Fibroblast of mammary gland (primary cell): ENCODE measurements at regions not wholly inside any gene's neighbourhood (a gene's known extent, or its start where the extent isn't known, plus 50 kb on each side); places are given as distances from the start of the nearest gene placed in this dataset.
A peak's percentile ranks its signal among the peaks of the same experiment; 100 is the strongest.

Experiments
- DNase-seq: peaks from one replicate; pipeline ENCODE4 v3.0.0-alpha.2; 2010; ENCODE audit warnings: low read depth
- H3K4me3 ChIP-seq: 2 replicates; pipeline ENCODE4 v1.5.1; 2011; ENCODE audit warnings: low read depth, mild to moderate bottlenecking, low read length, moderate library complexity; ENCODE audit not compliant: control insufficient read depth
- TF ChIP-seq, protein P1 (sequence below): conservative IDR thresholded peaks from 2 replicates; pipeline ENCODE4 v1.5.1; 2011; ENCODE audit warnings: low read depth, low read length, inconsistent platforms; ENCODE audit not compliant: control insufficient read depth, insufficient read depth

GRCh38 chr9:106670418-106670817 lies 192.5 kb upstream of the ZNF462 start:
- no peak for DNase-seq
- H3K4me3 ChIP-seq = no peak overlapping the region
- TF ChIP-seq, protein P1, sequence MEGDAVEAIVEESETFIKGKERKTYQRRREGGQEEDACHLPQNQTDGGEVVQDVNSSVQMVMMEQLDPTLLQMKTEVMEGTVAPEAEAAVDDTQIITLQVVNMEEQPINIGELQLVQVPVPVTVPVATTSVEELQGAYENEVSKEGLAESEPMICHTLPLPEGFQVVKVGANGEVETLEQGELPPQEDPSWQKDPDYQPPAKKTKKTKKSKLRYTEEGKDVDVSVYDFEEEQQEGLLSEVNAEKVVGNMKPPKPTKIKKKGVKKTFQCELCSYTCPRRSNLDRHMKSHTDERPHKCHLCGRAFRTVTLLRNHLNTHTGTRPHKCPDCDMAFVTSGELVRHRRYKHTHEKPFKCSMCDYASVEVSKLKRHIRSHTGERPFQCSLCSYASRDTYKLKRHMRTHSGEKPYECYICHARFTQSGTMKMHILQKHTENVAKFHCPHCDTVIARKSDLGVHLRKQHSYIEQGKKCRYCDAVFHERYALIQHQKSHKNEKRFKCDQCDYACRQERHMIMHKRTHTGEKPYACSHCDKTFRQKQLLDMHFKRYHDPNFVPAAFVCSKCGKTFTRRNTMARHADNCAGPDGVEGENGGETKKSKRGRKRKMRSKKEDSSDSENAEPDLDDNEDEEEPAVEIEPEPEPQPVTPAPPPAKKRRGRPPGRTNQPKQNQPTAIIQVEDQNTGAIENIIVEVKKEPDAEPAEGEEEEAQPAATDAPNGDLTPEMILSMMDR = no peak

GRCh38 chr9:106675780-106676179 lies 187.2 kb upstream of the ZNF462 start:
- TF ChIP-seq, protein P1 = no peak
- peak; percentile 14 for DNase-seq
- H3K4me3 ChIP-seq = no peak overlapping the region

DNA sequence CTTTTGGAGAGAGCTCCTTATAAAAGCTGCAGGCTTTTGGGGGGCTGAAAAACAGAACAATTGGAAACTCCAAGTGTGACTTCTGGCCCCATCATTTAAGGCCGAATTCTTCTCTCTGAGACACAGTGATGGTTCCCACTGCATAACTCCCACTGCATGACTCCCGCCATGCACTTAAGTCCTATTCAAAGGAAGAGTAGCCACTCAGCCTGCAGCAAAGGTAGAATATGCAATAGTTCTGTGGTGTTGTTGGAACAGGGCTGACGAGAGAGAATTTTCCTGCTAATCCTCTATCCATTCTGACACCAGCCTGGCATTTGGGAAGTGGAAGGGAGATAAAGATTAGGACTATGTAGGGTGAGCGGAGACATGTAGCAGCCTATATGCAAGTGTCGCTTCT lies 185.6 kb upstream of the ZNF462 start:
- TF ChIP-seq, protein P1 = no peak
- H3K4me3 ChIP-seq = no peak overlapping the region
- no peak for DNase-seq

DNA sequence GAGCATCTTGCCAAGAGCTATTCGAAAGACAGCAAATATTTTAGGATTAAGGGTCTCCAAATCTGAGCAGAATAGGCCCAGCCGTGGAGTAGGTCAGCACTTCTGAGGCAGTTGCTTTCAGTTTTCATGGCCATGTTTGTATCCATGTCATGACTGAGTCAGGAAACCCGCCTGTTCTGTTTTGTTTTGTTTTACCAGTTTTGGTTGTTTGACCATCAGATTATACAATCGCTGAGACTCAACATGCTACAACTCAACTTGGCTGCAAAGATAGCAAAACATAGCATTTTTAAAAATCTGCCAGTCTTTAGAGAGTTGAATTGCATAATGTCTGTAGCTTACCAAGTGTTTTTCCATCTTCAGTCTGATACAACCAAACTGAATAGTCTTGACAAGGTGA lies 185.1 kb upstream of the ZNF462 start:
- no peak overlapping the region for H3K4me3 ChIP-seq
- no peak for DNase-seq
- TF ChIP-seq, protein P1 = no peak

DNA sequence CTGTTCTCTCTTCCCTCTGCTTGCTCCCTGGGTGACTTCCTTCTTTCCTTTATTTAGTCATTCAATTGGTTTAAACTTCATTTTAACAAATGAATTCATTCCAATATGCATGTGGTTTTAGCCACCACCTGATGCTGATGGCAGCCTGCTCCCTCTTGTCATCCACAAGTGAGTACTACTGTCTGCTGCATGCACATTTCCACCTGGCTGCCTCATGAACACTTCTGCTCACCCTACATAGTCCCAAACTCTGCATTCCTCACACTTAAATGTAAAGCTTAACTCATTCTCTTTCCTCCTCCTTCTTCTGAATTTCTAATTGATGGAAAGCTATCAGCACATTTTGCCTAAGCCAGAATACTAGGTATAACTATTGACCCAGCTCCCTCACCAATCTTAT lies 184.7 kb upstream of the ZNF462 start:
- TF ChIP-seq, protein P1 = no peak

DNA sequence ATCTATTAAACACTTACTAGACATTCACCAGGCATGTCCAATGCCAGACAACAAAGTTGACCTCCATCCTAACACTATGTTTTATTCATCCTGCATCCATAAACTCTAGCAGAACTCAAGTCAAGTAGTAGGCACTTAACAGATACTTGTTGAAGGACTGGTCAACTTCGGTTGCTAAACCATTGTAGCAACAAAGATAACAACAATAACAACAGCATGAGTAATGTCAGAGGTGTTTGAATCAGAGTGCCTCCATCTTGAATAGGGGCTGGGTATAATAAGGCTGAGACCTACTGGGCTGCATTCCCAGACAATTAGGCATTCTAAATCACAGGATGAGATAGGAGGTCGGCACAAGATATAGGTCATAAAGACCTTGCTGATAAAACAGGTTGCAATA lies 180.5 kb upstream of the ZNF462 start:
- no peak for DNase-seq

More for the DNA sequence above, 184.7 kb upstream of the ZNF462 start:
- no peak for DNase-seq
- H3K4me3 ChIP-seq = no peak overlapping the region

DNA sequence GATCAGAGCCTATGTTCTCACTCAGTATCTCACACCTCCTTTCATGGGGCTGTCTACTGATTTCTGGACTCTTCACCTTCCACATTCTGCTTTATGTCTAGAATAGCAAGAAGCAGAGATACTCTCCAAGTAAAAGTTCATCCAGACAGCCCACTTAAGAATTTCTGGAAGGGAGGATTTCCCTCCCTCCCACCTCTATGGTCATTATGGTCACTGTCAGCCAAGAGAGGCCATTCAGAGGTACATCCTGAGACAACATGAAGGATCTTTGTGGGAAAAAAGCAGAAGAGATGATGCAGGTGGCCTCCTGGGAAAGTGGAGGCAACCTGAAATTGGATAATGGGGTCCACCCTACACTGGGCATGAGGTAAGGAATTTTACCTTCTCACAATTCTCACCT lies 179.5 kb upstream of the ZNF462 start:
- no peak overlapping the region for H3K4me3 ChIP-seq
- TF ChIP-seq, protein P1 = no peak
- DNase-seq = no peak

More for the DNA sequence above, 180.5 kb upstream of the ZNF462 start:
- TF ChIP-seq, protein P1 = no peak
- no peak overlapping the region for H3K4me3 ChIP-seq
